Renal cortex interstitium (tissue), 11 donors: ENCODE measurements at regions not wholly inside any gene's neighbourhood (a gene's known extent, or its start where the extent isn't known, plus 50 kb on each side); places are given as distances from the start of the nearest gene placed in this dataset.

ENCODE experiments used
- DNase-seq, 11 donors: peaks; one replicate each; pipeline ENCODE4 v3.0.0-alpha.2; 2013; ENCODE audit warnings: low read depth in 9 of 11, low spot score in 4 of 11; ENCODE audit errors: extremely low read depth in 1 of 11

GRCh38 chr3:55305696-55306485 is 181.2 kb downstream of the WNT5A start:
- DNase-seq = no peak

- DNase-seq = no peak
These were observed 186.4 kb downstream of the WNT5A start for GRCh38 chr3:55300701-55301100.

- no peak for DNase-seq
These were observed 189.4 kb downstream of the WNT5A start for GRCh38 chr3:55297706-55298105.

- DNase-seq = no peak
These were observed 189.9 kb downstream of the WNT5A start for GRCh38 chr3:55297245-55297644.

GRCh38 chr3:55296791-55297190 is 190.3 kb downstream of the WNT5A start:
- no peak for DNase-seq

GRCh38 chr3:55296030-55296429 is 191.1 kb downstream of the WNT5A start:
- no peak for DNase-seq

GRCh38 chr3:55294557-55294956 is 192.5 kb downstream of the WNT5A start:
- DNase-seq = no peak

GRCh38 chr3:55292360-55292759 is 194.7 kb downstream of the WNT5A start:
- peak in 10 of 11 donors; percentile 20 to 60 (median 36) for DNase-seq

- no peak for DNase-seq
These were observed 198.4 kb downstream of the WNT5A start for GRCh38 chr3:55288657-55289056.

GRCh38 chr3:55286693-55287092 is 200.4 kb downstream of the WNT5A start:
- no peak for DNase-seq

- DNase-seq = no peak
These were observed 201.9 kb downstream of the WNT5A start for GRCh38 chr3:55285156-55285555.

- DNase-seq = no peak
These were observed 203.6 kb downstream of the WNT5A start for GRCh38 chr3:55283441-55283925.

- DNase-seq = no peak
These were observed 204.1 kb downstream of the WNT5A start for GRCh38 chr3:55282994-55283393.

- no peak for DNase-seq
These were observed 215.0 kb downstream of the WNT5A start for GRCh38 chr3:55272031-55272645.

- DNase-seq = no peak
These were observed 215.6 kb downstream of the WNT5A start for GRCh38 chr3:55271549-55271948.

- no peak for DNase-seq
These were observed 216.1 kb downstream of the WNT5A start for GRCh38 chr3:55270976-55271375.

GRCh38 chr3:55269636-55270035 is 217.5 kb downstream of the WNT5A start:
- DNase-seq = no peak

GRCh38 chr3:55269096-55269495 is 218.0 kb downstream of the WNT5A start:
- no peak for DNase-seq

GRCh38 chr3:55267206-55267930 is 219.7 kb downstream of the WNT5A start:
- no peak for DNase-seq

- DNase-seq = no peak
These were observed 222.2 kb downstream of the WNT5A start for GRCh38 chr3:55264919-55265318.
